Hepatocyte (in vitro differentiated cells): ENCODE measurements at regions not wholly inside any gene's neighbourhood (a gene's known extent, or its start where the extent isn't known, plus 50 kb on each side); places are given as distances from the start of the nearest gene placed in this dataset.

ENCODE experiments used
- CTCF ChIP-seq: fragments of 200-600 bp; sonication (generic); IDR thresholded peaks from 2 replicates; pipeline ENCODE4 v1.5.1; 2016; ENCODE audit warnings: antibody characterized with exemption, mild to moderate bottlenecking; ENCODE audit not compliant: poor library complexity
- EZH2 ChIP-seq: fragments of 200-600 bp; sonication (generic); IDR thresholded peaks from 2 replicates; pipeline ENCODE4 v1.6.1; 2016; ENCODE audit warnings: antibody characterized with exemption, mild to moderate bottlenecking, borderline replicate concordance
- EZH2phosphoT487 ChIP-seq: fragments of 200-600 bp; sonication (generic); IDR thresholded peaks from one replicate; pipeline ENCODE4 v1.6.1; 2018; ENCODE audit warnings: antibody characterized with exemption, mild to moderate bottlenecking, low read depth, moderate library complexity; ENCODE audit not compliant: unreplicated experiment, severe bottlenecking

DNA sequence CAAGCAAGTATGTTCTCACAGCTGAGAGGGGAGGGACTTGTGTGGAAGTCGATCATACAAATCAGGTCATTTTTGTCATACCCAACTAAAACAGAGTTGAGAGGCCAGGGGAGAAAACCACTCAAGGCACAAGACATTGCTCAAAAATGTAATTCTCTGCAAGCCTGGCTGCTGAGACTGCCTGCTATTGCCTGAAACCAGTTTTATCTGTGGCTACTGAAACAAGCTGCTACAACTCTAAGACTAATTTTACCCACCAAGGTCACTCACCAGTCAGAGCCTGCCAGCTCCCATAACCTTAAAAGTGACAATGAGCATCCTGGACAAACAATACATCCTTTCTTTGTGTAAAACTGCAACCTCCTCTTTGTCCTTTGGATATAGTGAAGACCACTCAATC, 54.1 kb upstream of the CST7 start:
- TF ChIP-seq CTCF (no peak), EZH2 (no peak), EZH2phosphoT487 (no peak)
